MM.1S (cell line): ENCODE measurements at regions not wholly inside any gene's neighbourhood (a gene's known extent, or its start where the extent isn't known, plus 50 kb on each side); places are given as distances from the start of the nearest gene placed in this dataset.

ENCODE experiments used
- DNase-seq: peaks from one replicate; pipeline ENCODE4 v3.0.0-alpha.2; 2015
- H2AFZ ChIP-seq: fragments of 300-600 bp; sonication (generic); 2 replicates; pipeline ENCODE4 v1.6.0; 2016; ENCODE audit warnings: antibody characterized with exemption, low read length
- H3F3A ChIP-seq: fragments of 300-600 bp; sonication (generic); 2 replicates; pipeline ENCODE4 v1.6.1; 2016; ENCODE audit warnings: mild to moderate bottlenecking, antibody characterized with exemption, low read length, moderate library complexity, mixed read lengths; ENCODE audit not compliant: insufficient read depth
- H3K27ac ChIP-seq: fragments of 300-600 bp; sonication (generic); 2 replicates; pipeline ENCODE4 v1.5.1; 2016; ENCODE audit warnings: mild to moderate bottlenecking, low read length
- H3K27me3 ChIP-seq: fragments of 300-600 bp; sonication (generic); replicated peaks from 2 replicates; pipeline ENCODE4 v1.6.0; 2016; ENCODE audit warnings: low read length; ENCODE audit not compliant: insufficient read depth
- H3K36me3 ChIP-seq: fragments of 300-600 bp; sonication (generic); replicated peaks from 2 replicates; pipeline ENCODE4 v1.6.1; 2016; ENCODE audit warnings: mild to moderate bottlenecking, low read length, mixed read lengths; ENCODE audit not compliant: insufficient read depth
- H3K4me1 ChIP-seq: fragments of 300-600 bp; sonication (generic); 2 replicates; pipeline ENCODE4 v1.6.1; 2016; ENCODE audit warnings: low read length, mixed read lengths
- H3K4me2 ChIP-seq: fragments of 300-600 bp; sonication (generic); 2 replicates; pipeline ENCODE4 v1.6.0; 2016; ENCODE audit warnings: low read depth, low read length
- H3K4me3 ChIP-seq: fragments of 300-600 bp; sonication (generic); 2 replicates; pipeline ENCODE4 v1.5.1; 2016; ENCODE audit warnings: low read length, mixed read lengths
- H3K79me2 ChIP-seq: fragments of 300-600 bp; sonication (generic); 2 replicates; pipeline ENCODE4 v1.6.1; 2016; ENCODE audit warnings: mixed run types, low read length, mixed read lengths
- H3K9ac ChIP-seq: fragments of 300-600 bp; sonication (generic); 2 replicates; pipeline ENCODE4 v1.6.1; 2016; ENCODE audit warnings: low read length, mixed read lengths
- H3K9me2 ChIP-seq: fragments of 300-600 bp; sonication (generic); replicated peaks from 2 replicates; pipeline ENCODE4 v1.6.1; 2016; ENCODE audit warnings: mild to moderate bottlenecking, low read length, mixed read lengths; ENCODE audit not compliant: insufficient read depth
- H3K9me3 ChIP-seq: fragments of 300-600 bp; sonication (generic); replicated peaks from 2 replicates; pipeline ENCODE4 v1.6.1; 2016; ENCODE audit warnings: mild to moderate bottlenecking, low read length, mixed read lengths; ENCODE audit not compliant: insufficient read depth
- H4K20me1 ChIP-seq: fragments of 300-600 bp; sonication (generic); 2 replicates; pipeline ENCODE4 v1.6.1; 2016; ENCODE audit warnings: mild to moderate bottlenecking, low read length, moderate library complexity, mixed read lengths; ENCODE audit not compliant: insufficient read depth
- CTCF ChIP-seq: fragments of 300-600 bp; sonication (generic); IDR thresholded peaks from 2 replicates; pipeline ENCODE4 v1.5.1; 2016; ENCODE audit warnings: antibody characterized with exemption, low read length, mixed read lengths
- EZH2 ChIP-seq: fragments of 300-600 bp; sonication (generic); optimal IDR thresholded peaks from 2 replicates; pipeline ENCODE3; 2017; ENCODE audit warnings: low read depth, mild to moderate bottlenecking, antibody characterized with exemption, low read length, mixed read lengths
- EZH2phosphoT487 ChIP-seq: fragments of 300-600 bp; sonication (generic); IDR thresholded peaks from 2 replicates; pipeline ENCODE4 v1.6.1; 2018; ENCODE audit warnings: antibody characterized with exemption, low read length

GRCh38 chr1:83691953-83692500 is 306.9 kb downstream of the TTLL7 start:
- no peaks in the 10 kb centered on the region for H3K9me2 ChIP-seq
- H2AFZ ChIP-seq = no peak overlapping the region
- no peaks in the 10 kb centered on the region for H3K27me3 ChIP-seq
- H3K36me3 ChIP-seq = no peaks in the 10 kb centered on the region
- no peaks in the 10 kb centered on the region for H3F3A ChIP-seq
- H3K27ac ChIP-seq = no peak overlapping the region
- H3K4me1 ChIP-seq = no peaks in the 10 kb centered on the region
- TF ChIP-seq EZH2phosphoT487 (no peak), CTCF (no peak), EZH2 (no peak)
- no peaks in the 10 kb centered on the region for H3K79me2 ChIP-seq
- H3K4me2 ChIP-seq = no peak overlapping the region
- no peaks in the 10 kb centered on the region for H3K9me3 ChIP-seq
- DNase-seq = no peak
- H3K9ac ChIP-seq = no peak overlapping the region
- H3K4me3 ChIP-seq = no peak overlapping the region
- no peaks in the 10 kb centered on the region for H4K20me1 ChIP-seq

- no peak for TF ChIP-seq CTCF
- no peak for TF ChIP-seq EZH2phosphoT487
- no peak for TF ChIP-seq EZH2
- Histone ChIP-seq H3F3A (no peaks in the 10 kb centered on the region), H3K79me2 (no peaks in the 10 kb centered on the region), H3K9me3 (no peaks in the 10 kb centered on the region), H3K4me1 (no peaks in the 10 kb centered on the region), H3K9me2 (no peaks in the 10 kb centered on the region), H3K27ac (no peak overlapping the region), H3K36me3 (no peaks in the 10 kb centered on the region), H4K20me1 (no peaks in the 10 kb centered on the region), H2AFZ (no peak overlapping the region), H3K4me2 (no peak overlapping the region), H3K4me3 (no peak overlapping the region), H3K9ac (no peak overlapping the region), H3K27me3 (no peaks in the 10 kb centered on the region)
- no peak for DNase-seq
Measured at GRCh38 chr1:83689921-83690868, 308.7 kb downstream of the TTLL7 start.

GRCh38 chr1:83682132-83682531 is 316.8 kb downstream of the TTLL7 start:
- no peaks in the 10 kb centered on the region for H3K79me2 ChIP-seq
- no peaks in the 10 kb centered on the region for H3F3A ChIP-seq
- no peak overlapping the region for H3K27ac ChIP-seq
- no peaks in the 10 kb centered on the region for H4K20me1 ChIP-seq
- no peaks in the 10 kb centered on the region for H3K9me2 ChIP-seq
- H3K9me3 ChIP-seq = no peaks in the 10 kb centered on the region
- no peak overlapping the region for H3K9ac ChIP-seq
- H3K4me1 ChIP-seq = no peaks in the 10 kb centered on the region
- TF ChIP-seq EZH2phosphoT487 (no peak), CTCF (no peak), EZH2 (no peak)
- no peaks in the 10 kb centered on the region for H3K36me3 ChIP-seq
- H3K4me2 ChIP-seq = no peak overlapping the region
- H3K27me3 ChIP-seq = no peaks in the 10 kb centered on the region
- no peak overlapping the region for H2AFZ ChIP-seq
- H3K4me3 ChIP-seq = no peak overlapping the region
- DNase-seq = no peak
